CD4-positive, alpha-beta T cell (primary cell): ENCODE measurements at regions not wholly inside any gene's neighbourhood (a gene's known extent, or its start where the extent isn't known, plus 50 kb on each side); places are given as distances from the start of the nearest gene placed in this dataset.

Source experiments
- ATAC-seq: fragments of 200-7000 bp; cut with Tn5 transposase; one replicate; pipeline ENCODE4 v1.10.0; 2022; ENCODE audit warnings: mild to moderate bottlenecking; ENCODE audit not compliant: poor library complexity
- CTCF ChIA-PET: fragments of 350-600 bp; sonication (Branson Sonifier 250); formaldehyde crosslinking; loops from one replicate; lab custom pipeline; 2021; ENCODE audit warnings: antibody characterized with exemption, inconsistent platforms; lab: Charles Lee
- POLR2A ChIA-PET: fragments of 350-600 bp; sonication (Branson Sonifier 250); formaldehyde crosslinking; loops from one replicate; lab custom pipeline; 2021; ENCODE audit warnings: antibody characterized with exemption, inconsistent platforms; lab: Charles Lee
- DNase-seq, 14 experiments: peaks; one replicate each; pipeline ENCODE4 v3.0.0-alpha.2; 2013 to 2020; ENCODE audit warnings: mixed read lengths in 2 of 14
- H3K27ac ChIP-seq, 2 donors: one replicate each; pipeline versions ENCODE4 v1.5.1 to v1.7.0; 2013; ENCODE audit warnings: low read length in 2 of 2, low read depth in 1 of 2, mild to moderate bottlenecking in 1 of 2
- H3K27me3 ChIP-seq, 2 experiments: 1 replicate in 1 of 2; 2 replicates in 1 of 2; pipeline versions ENCODE4 v1.6.1 to v1.7.0; 2013; ENCODE audit warnings: low read length in 2 of 2, control low read depth in 1 of 2, mild to moderate bottlenecking in 1 of 2, moderate library complexity in 1 of 2; ENCODE audit not compliant: insufficient read depth in 2 of 2, control insufficient read depth in 1 of 2
- H3K36me3 ChIP-seq: one replicate; pipeline ENCODE4 v1.6.1; 2013; ENCODE audit warnings: low read length, control low read depth; ENCODE audit not compliant: insufficient read depth
- H3K4me1 ChIP-seq: one replicate; pipeline ENCODE4 v1.6.1; 2013; ENCODE audit warnings: low read length, control low read depth; ENCODE audit not compliant: insufficient read depth
- H3K4me3 ChIP-seq: one replicate; pipeline ENCODE4 v1.5.1; 2013; ENCODE audit warnings: mild to moderate bottlenecking, low read length, moderate library complexity
- H3K9me3 ChIP-seq, 2 experiments: 1 replicate in 1 of 2; 2 replicates in 1 of 2; pipeline versions ENCODE4 v1.6.1 to v1.7.0; 2013; ENCODE audit warnings: low read length in 2 of 2, mild to moderate bottlenecking in 2 of 2, control low read depth in 1 of 2, moderate library complexity in 1 of 2; ENCODE audit not compliant: control insufficient read depth in 1 of 2, insufficient read depth in 1 of 2
- H3K27ac Mint-ChIP-seq: one replicate; pipeline ENCODE4 v1.8.0; 2020; ENCODE audit warnings: mixed read lengths
- H3K27me3 Mint-ChIP-seq: one replicate; pipeline ENCODE4 v1.8.0; 2021; ENCODE audit warnings: mixed read lengths
- H3K36me3 Mint-ChIP-seq: one replicate; pipeline ENCODE4 v1.8.0; 2021; ENCODE audit warnings: low read depth, mixed read lengths
- H3K4me1 Mint-ChIP-seq: one replicate; pipeline ENCODE4 v1.8.0; 2021; ENCODE audit warnings: low read depth, mixed read lengths
- H3K4me3 Mint-ChIP-seq: one replicate; pipeline ENCODE4 v1.8.0; 2020; ENCODE audit warnings: mild to moderate bottlenecking, mixed read lengths
- H3K9me3 Mint-ChIP-seq: one replicate; pipeline ENCODE4 v1.8.0; 2020; ENCODE audit warnings: mixed read lengths
- intact Hi-C, 2 experiments: fragments of 100-400 bp; cut with DNase I in 1 of 2; cut with micrococcal nuclease in 1 of 2; formaldehyde crosslinking; loops; one replicate each; pipeline versions ENCODE4 v1.15.1 to v1.9.0; 2023 to 2025; cut with DNase I, micrococcal nuclease
- TF ChIP-seq, protein P1 (sequence below): fragments of 200-600 bp; IDR thresholded peaks from one replicate; pipeline ENCODE4 v1.8.0; 2022; ENCODE audit warnings: antibody characterized with exemption, mild to moderate bottlenecking

DNA sequence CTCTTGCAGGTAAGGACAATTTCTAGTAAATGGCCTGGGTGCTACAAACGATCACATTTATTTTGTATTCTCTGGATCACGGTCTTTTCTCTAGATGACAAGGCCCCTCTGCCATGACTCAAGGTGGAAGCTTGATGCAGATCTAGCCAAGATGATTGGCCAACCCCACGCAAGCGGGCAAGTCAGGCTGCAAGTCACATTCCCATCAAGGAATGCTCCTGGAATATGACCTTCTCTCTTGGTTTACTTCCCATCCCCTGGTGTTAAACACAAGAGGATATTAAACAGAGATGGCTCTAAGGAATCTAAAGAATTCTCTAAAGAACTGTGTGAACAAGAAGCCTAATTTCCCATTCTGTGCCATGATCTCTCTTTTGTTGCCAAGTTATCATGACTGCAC is 97.3 kb upstream of the SERPINE2 start:
- ChIA-PET POLR2A (no interaction called here), CTCF (no interaction called here)
- H3K4me3 Mint-ChIP-seq = no peak overlapping the region
- H3K27ac ChIP-seq = no peak overlapping the region
- no peaks in the 10 kb centered on the region for H3K4me1 Mint-ChIP-seq
- no peak overlapping the region for H3K27ac Mint-ChIP-seq
- ATAC-seq (no peak), DNase-seq (no peak)
- H3K36me3 ChIP-seq = no peaks in the 10 kb centered on the region
- H3K27me3 ChIP-seq = peaks cover 0 to 13% of the 10 kb centered on the region in 2 experiments
- intact Hi-C loops = loop anchor here in 1 of 2 experiments (5.0 kb wide), 1 partner anchor 641 kb away; no protein-coding TSS in a partner anchor
- H3K9me3 ChIP-seq = no peaks in the 10 kb centered on the region
- H3K4me3 ChIP-seq = no peak overlapping the region
- peaks cover 42% of the 10 kb centered on the region for H3K27me3 Mint-ChIP-seq
- no peaks in the 10 kb centered on the region for H3K36me3 Mint-ChIP-seq
- TF ChIP-seq, protein P1, sequence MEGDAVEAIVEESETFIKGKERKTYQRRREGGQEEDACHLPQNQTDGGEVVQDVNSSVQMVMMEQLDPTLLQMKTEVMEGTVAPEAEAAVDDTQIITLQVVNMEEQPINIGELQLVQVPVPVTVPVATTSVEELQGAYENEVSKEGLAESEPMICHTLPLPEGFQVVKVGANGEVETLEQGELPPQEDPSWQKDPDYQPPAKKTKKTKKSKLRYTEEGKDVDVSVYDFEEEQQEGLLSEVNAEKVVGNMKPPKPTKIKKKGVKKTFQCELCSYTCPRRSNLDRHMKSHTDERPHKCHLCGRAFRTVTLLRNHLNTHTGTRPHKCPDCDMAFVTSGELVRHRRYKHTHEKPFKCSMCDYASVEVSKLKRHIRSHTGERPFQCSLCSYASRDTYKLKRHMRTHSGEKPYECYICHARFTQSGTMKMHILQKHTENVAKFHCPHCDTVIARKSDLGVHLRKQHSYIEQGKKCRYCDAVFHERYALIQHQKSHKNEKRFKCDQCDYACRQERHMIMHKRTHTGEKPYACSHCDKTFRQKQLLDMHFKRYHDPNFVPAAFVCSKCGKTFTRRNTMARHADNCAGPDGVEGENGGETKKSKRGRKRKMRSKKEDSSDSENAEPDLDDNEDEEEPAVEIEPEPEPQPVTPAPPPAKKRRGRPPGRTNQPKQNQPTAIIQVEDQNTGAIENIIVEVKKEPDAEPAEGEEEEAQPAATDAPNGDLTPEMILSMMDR = no peak
- no peaks in the 10 kb centered on the region for H3K9me3 Mint-ChIP-seq
- no peaks in the 10 kb centered on the region for H3K4me1 ChIP-seq

DNA sequence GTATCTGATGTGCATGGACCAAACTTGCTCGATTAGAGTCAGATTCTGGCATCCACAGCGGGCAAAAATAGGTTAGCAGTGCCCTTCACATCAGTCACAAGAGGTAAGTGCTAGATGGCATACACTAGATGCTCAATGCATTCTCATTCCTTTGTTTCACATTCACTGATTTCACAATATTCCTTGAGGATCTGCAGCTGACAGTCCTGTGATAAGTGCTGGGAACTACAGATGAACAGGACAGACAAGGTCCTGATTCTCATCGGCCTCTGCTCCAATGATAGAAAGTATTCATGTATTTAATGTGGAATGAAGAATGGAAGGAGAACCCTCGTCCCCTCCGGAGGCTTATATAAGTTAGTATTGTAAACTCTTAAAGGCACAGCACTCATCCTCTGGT is 96.8 kb upstream of the SERPINE2 start:
- ChIA-PET POLR2A (no interaction called here), CTCF (no interaction called here)
- no peak overlapping the region for H3K4me3 ChIP-seq
- H3K36me3 Mint-ChIP-seq = no peaks in the 10 kb centered on the region
- no peaks in the 10 kb centered on the region for H3K4me1 ChIP-seq
- TF ChIP-seq, protein P1 = no peak
- peaks cover 0 to 11% of the 10 kb centered on the region in 2 experiments for H3K27me3 ChIP-seq
- no peak overlapping the region for H3K4me3 Mint-ChIP-seq
- no peak overlapping the region for H3K27ac Mint-ChIP-seq
- no peak for ATAC-seq
- no peak for DNase-seq
- H3K27me3 Mint-ChIP-seq = peaks cover 37% of the 10 kb centered on the region
- no peaks in the 10 kb centered on the region for H3K4me1 Mint-ChIP-seq
- H3K9me3 Mint-ChIP-seq = no peaks in the 10 kb centered on the region
- H3K27ac ChIP-seq = no peak overlapping the region
- intact Hi-C loops = loop anchor here in 1 of 2 experiments (5.0 kb wide), 1 partner anchor 641 kb away; no protein-coding TSS in a partner anchor
- H3K36me3 ChIP-seq = no peaks in the 10 kb centered on the region
- no peaks in the 10 kb centered on the region for H3K9me3 ChIP-seq

DNA sequence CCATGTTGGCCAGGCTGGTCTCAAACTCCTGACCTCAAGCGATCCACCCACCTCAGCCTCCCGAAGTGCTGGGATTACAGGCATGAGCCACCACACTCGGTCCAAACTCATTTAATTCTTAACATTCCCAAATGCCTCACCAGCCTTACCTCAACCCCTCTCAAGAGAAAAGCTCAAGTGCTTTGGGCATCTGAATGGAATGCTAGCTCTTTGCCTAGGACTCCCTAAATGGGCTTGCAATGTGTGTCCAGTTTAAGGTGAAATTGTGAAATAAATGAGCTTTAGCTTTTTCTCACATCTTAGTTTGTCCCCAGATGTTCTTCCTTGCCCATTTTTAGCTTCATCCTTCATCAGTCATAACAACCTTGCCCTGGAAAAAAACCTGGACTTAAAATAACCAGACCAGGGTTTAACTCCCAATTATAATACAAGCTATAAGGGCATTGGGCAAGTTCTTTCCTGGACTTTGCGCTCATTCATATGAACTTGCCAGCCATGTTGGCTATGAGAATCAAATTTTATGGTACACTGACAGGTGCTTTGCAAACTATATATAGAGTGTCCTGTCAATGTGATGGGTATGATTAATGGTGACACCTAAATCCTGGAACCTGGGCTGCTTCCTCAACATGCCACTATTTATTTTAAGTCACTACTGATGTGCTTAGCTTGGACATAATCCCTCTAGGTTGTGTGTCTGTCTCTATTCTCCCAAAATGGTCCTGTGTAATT is 95.1 kb upstream of the SERPINE2 start:
- ChIA-PET CTCF (no interaction called here), POLR2A (no interaction called here)
- no peak overlapping the region for H3K4me3 Mint-ChIP-seq
- TF ChIP-seq, protein P1 = no peak
- no peaks in the 10 kb centered on the region for H3K9me3 Mint-ChIP-seq
- intact Hi-C loops = no loop called here
- DNase-seq = no peak
- Histone ChIP-seq H3K9me3 (no peaks in the 10 kb centered on the region), H3K4me3 (no peak overlapping the region), H3K27ac (no peak overlapping the region), H3K27me3 (peaks cover 0 to 11% of the 10 kb centered on the region in 2 experiments), H3K4me1 (no peaks in the 10 kb centered on the region), H3K36me3 (no peaks in the 10 kb centered on the region)
- H3K27ac Mint-ChIP-seq = no peak overlapping the region
- no peak for ATAC-seq
- H3K36me3 Mint-ChIP-seq = no peaks in the 10 kb centered on the region
- no peaks in the 10 kb centered on the region for H3K4me1 Mint-ChIP-seq
- H3K27me3 Mint-ChIP-seq = peaks cover 44% of the 10 kb centered on the region
